Mucosa of stomach (tissue), 1 donor: ENCODE measurements at regions not wholly inside any gene's neighbourhood (a gene's known extent, or its start where the extent isn't known, plus 50 kb on each side); places are given as distances from the start of the nearest gene placed in this dataset.
"Not testable (repeated sequence)": the region's sequence is repeated elsewhere in the genome, so short reads cannot be mapped to it uniquely, and the experiment has no call there.

Source experiments
- H3K27me3 ChIP-seq: one replicate; pipeline ENCODE4 v1.7.0; 2013; ENCODE audit warnings: mild to moderate bottlenecking, low read length; ENCODE audit not compliant: control insufficient read depth, insufficient read depth
- H3K36me3 ChIP-seq: one replicate; pipeline ENCODE4 v1.7.0; 2013; ENCODE audit warnings: low read length; ENCODE audit not compliant: control insufficient read depth, insufficient read depth
- H3K4me1 ChIP-seq: one replicate; pipeline ENCODE4 v1.7.0; 2013; ENCODE audit warnings: mild to moderate bottlenecking, low read length; ENCODE audit not compliant: control insufficient read depth, insufficient read depth
- H3K4me3 ChIP-seq: one replicate; pipeline ENCODE4 v1.7.0; 2013; ENCODE audit warnings: low read length
- H3K9ac ChIP-seq: one replicate; pipeline ENCODE4 v1.7.0; 2013; ENCODE audit warnings: mild to moderate bottlenecking, low read length, moderate library complexity
- H3K9me3 ChIP-seq: one replicate; pipeline ENCODE4 v1.7.0; 2013; ENCODE audit warnings: mild to moderate bottlenecking, low read length, moderate library complexity; ENCODE audit not compliant: control insufficient read depth
- donor health status: Pancreatic carcinoma.

DNA sequence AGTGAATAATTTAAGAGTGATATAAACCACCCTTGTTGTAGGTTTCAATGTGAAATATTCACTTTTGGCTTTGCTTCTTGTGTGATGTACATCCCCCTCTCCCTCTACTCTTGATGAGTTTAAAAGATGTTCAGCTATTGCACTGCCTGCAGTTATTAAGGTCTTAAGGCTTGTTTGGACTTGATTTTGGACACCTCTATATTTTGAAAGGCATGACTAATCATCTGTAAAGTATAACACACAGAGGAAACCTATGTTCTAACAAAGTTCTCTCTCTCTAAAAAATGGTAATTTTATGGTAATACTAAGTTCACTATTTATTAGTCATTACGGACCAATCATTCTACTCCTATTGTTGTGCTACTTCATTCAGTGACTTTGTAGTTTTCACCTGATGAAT is 1719.9 kb downstream of the GRIK2 start:
- H3K27me3 ChIP-seq: no peaks in the 10 kb centered on the region
- H3K9me3 ChIP-seq: no peaks in the 10 kb centered on the region
- no peak overlapping the region for H3K9ac ChIP-seq
- no peaks in the 10 kb centered on the region for H3K4me1 ChIP-seq
- H3K4me3 ChIP-seq: no peak overlapping the region
- H3K36me3 ChIP-seq: no peaks in the 10 kb centered on the region

DNA sequence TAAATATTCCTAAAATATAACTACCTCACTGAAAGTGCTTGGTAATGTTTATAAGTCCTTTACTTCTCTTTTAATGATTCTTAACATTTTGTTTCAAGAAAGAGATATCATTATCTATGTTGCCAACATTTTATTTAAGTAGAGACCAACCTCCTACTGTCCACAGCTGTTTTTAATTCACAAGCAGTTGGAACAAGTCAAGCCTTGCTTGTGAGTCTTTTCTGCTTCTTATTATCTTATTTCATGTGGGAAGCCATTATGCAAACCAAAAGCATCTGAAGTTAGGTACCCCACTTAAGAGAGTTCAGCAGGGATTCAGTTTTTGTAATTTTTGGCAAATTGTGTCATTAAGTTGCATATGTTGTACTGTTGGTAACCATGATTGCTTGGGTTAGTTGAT is 1714.5 kb downstream of the GRIK2 start:
- H3K36me3 ChIP-seq: no peaks in the 10 kb centered on the region
- H3K9me3 ChIP-seq: no peaks in the 10 kb centered on the region
- no peak overlapping the region for H3K4me3 ChIP-seq
- H3K9ac ChIP-seq: no peak overlapping the region
- no peaks in the 10 kb centered on the region for H3K27me3 ChIP-seq
- no peaks in the 10 kb centered on the region for H3K4me1 ChIP-seq

DNA sequence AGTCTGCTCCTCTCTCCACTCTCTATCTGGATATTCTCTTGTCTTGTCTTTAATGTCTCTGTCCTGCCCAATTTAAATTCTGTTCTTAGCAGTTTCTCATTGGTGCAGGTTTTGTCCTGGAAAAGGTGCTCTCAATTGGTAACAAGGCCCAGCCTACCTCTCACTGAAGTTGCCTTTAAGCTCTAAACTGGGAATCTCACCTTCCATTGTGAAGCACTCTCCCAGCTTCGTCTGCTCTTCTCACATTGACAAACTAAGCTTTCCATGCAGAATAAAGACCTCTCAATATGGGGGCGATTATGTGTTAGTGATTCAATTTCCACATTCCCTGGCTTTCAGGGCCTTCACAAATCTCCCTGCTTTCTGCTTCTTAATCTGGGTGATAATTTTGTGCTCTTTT is 1712.2 kb downstream of the GRIK2 start:
- no peaks in the 10 kb centered on the region for H3K36me3 ChIP-seq
- H3K9ac ChIP-seq: no peak overlapping the region
- no peaks in the 10 kb centered on the region for H3K9me3 ChIP-seq
- no peaks in the 10 kb centered on the region for H3K4me1 ChIP-seq
- H3K27me3 ChIP-seq: no peaks in the 10 kb centered on the region
- H3K4me3 ChIP-seq: no peak overlapping the region

DNA sequence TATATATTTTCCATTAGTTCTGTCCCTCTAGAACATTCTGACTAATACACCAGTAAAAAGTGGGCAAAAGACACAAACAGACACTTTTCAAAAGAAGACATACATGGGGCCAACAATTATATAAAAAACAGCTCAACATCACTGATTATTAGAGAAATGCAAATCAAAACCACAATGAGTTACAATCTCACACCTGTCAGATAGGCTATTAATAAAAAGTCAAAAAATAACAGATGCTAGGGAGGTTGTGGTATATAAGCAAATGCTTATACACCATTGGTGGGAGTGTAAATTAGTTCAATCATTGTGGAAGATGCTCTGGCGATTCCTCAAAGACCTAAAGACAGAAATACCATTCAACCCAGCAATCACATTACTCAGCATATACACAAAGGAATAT is 1707.8 kb downstream of the GRIK2 start:
- no peaks in the 10 kb centered on the region for H3K36me3 ChIP-seq
- H3K4me1 ChIP-seq: no peaks in the 10 kb centered on the region

DNA sequence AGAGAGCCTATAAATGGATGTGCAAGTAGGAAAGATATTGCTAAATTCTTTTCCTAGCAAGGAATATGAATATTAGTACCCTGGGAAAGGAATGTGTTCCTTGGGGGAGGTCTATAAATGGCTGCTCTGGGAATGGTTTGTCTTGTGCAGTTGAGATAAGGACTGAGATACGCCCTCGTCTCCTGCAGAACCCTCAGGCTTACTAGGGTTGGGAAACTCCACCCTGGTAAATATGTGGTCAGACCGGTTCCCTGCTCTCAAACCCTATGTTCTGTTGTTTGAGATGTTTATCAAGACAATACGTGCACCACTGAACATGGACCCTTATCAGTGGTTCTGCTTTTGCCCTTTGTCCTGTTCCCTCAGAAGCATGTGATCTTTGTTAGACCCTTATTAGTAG is 1698.9 kb downstream of the GRIK2 start:
- not testable (repeated sequence) for H3K36me3 ChIP-seq, H3K4me1 ChIP-seq, H3K9me3 ChIP-seq, H3K27me3 ChIP-seq, H3K4me3 ChIP-seq, H3K9ac ChIP-seq

More for the DNA sequence above, 1707.8 kb downstream of the GRIK2 start:
- no peaks in the 10 kb centered on the region for H3K9me3 ChIP-seq
- no peak overlapping the region for H3K9ac ChIP-seq
- H3K4me3 ChIP-seq: no peak overlapping the region
- H3K27me3 ChIP-seq: no peaks in the 10 kb centered on the region

DNA sequence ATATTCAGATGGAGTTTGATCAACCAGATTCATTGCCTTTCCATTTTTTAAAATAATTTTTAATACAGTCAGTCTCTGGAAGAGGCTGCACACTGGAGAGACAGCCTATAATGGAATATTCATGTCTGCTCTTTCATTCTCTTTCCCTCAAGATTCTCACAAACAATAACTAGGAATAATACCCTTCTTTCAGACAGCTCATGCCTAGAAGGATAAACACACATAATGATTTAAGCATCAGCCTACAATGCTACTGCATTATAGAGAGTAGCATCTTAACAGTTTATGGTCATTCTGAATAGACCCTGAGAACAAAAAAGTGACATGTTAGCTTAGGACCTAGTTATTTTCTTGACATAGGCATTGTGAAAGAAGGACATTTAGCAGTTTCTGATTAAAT is 1692.3 kb downstream of the GRIK2 start:
- no peaks in the 10 kb centered on the region for H3K27me3 ChIP-seq
- H3K36me3 ChIP-seq: no peaks in the 10 kb centered on the region
- H3K4me3 ChIP-seq: no peak overlapping the region
- H3K9me3 ChIP-seq: no peaks in the 10 kb centered on the region
- no peak overlapping the region for H3K9ac ChIP-seq
- no peaks in the 10 kb centered on the region for H3K4me1 ChIP-seq

DNA sequence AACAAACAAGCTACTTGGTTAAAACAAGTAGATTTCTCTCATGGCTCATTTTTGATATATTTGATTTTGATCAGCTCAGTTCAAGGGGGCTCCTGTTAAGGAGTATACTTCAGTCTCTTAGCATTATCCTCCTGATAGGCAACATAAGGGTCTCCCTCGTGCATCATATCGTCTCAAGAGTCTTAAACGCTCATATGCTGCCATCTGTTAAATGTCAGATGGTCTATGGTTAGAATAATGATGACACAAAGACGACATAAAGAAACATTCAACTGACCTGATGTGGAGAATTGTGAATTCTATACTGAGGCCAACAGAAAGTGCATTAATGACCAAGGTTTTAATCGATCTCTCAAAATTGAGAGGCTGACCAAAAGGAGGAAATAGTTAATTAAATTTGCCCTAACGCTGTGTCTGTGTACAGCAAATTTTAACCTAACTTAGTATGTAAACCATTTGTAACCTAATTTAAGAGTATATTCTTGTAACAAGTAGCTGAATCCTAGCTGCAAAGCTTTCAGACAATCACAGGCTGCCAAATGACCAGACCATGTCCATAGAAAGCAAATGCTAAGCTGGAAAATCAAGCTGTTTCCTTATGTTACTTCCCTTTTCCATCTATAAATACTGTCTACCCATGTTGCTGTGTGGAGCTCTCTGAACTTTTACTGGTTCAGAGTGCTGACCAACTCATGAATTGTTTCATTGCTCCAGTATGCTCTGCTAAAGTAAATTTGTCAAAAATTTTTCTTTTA is 1688.5 kb downstream of the GRIK2 start:
- Histone ChIP-seq H3K4me1 (no peaks in the 10 kb centered on the region), H3K4me3 (no peak overlapping the region), H3K27me3 (no peaks in the 10 kb centered on the region), H3K36me3 (no peaks in the 10 kb centered on the region), H3K9ac (no peak overlapping the region), H3K9me3 (no peaks in the 10 kb centered on the region)

DNA sequence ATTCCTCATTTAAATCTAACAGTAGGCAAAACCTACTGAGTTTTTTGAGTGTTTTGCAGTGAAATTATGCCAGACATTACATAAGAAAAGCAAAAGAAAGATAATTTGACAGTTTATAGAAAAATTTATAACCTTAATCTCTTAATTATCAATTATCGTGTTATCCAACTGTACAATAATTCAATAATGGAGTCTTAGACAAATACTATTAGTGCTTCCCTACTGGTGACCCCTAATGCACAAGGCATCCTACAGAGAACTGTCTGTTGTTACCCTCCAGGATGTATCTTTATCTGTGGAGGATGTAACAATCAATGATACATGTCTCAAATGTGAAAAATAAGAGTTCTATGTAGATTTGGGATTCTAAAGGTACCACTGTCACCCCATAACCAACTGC is 1687.6 kb downstream of the GRIK2 start:
- no peak overlapping the region for H3K4me3 ChIP-seq
- H3K9ac ChIP-seq: no peak overlapping the region
- no peaks in the 10 kb centered on the region for H3K27me3 ChIP-seq
- no peaks in the 10 kb centered on the region for H3K36me3 ChIP-seq
- no peaks in the 10 kb centered on the region for H3K9me3 ChIP-seq
- no peaks in the 10 kb centered on the region for H3K4me1 ChIP-seq

DNA sequence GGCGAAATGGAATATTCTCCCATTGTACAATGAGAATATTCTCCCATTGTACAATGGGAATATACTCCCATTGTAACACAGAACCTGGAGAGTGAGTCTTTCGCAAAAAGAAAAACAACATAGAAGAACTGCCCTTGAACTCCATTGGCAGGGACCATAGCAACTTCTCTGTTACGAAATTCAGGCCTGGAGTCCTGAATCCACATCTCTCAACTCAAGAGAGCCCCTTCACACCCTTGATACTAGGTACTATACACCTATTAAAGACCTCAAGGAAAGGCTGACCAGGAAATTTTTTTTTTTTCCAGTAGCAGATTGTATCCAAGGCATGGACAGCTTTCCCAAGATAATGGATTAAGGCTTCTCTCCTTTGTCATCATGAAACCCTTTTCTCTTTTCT is 1687.0 kb downstream of the GRIK2 start:
- Histone ChIP-seq H3K27me3 (no peaks in the 10 kb centered on the region), H3K36me3 (no peaks in the 10 kb centered on the region), H3K4me1 (no peaks in the 10 kb centered on the region), H3K9me3 (no peaks in the 10 kb centered on the region), H3K9ac (no peak overlapping the region), H3K4me3 (no peak overlapping the region)

DNA sequence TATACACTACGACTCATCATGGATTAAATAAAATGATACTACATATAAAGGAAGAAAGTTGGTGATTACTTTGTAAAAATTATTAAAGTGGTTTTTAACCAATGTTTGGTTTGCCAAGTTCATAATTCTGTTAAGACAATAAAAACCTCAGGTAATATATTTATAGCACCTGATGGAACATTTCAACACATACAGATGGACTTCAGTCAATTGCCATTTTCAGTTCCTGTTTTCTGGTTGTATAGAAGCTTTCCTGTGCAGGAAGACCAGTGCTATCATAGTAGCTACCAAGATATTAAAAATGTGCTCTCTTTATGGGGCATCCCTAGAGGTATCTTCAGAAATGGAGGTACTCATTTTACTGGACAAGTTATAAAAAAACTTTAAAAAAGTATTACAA is 1686.4 kb downstream of the GRIK2 start:
- Histone ChIP-seq H3K9ac (no peak overlapping the region), H3K9me3 (no peaks in the 10 kb centered on the region), H3K36me3 (no peaks in the 10 kb centered on the region), H3K4me1 (no peaks in the 10 kb centered on the region), H3K27me3 (no peaks in the 10 kb centered on the region), H3K4me3 (no peak overlapping the region)

DNA sequence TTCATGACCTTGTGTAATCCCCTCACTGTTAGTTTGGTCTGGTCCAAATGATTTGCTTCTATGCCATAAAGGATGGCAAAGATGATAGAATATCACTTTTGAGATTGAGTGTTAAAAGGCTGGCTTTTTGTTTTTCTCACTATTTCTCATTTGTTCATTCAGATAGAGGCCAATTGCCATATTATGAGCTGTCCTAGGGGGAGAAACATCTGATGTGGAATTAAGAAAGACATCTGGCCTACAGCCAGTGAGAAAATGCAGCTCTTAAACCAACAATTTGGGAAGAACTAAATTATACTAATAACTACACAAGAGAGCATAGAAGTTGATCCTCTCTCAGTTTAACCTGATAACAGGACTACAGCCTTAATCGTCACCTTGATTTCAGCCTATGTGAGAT is 1668.6 kb downstream of the GRIK2 start:
- no peak overlapping the region for H3K9ac ChIP-seq
- H3K27me3 ChIP-seq: no peaks in the 10 kb centered on the region
- H3K36me3 ChIP-seq: no peaks in the 10 kb centered on the region
- no peaks in the 10 kb centered on the region for H3K9me3 ChIP-seq
- H3K4me3 ChIP-seq: no peak overlapping the region
- no peaks in the 10 kb centered on the region for H3K4me1 ChIP-seq

DNA sequence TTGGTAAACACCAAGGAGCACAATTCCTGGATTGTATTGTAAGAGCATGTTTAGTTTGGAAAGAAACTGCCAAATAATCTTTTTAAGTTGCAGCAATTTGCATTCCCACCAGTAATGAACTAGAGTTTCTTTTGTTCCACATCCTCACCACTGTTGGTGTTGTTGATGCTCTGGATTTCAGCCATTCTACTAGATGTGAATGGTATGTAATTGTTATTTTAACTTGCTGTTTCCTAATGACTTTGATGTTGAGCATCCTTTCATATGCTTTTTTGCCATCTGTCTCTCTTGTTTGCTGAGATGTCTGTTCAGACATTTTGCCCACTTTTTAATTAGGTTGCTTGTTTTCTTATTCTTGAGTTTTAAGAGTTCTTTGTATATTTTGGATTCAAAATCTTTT is 1654.1 kb downstream of the GRIK2 start:
- H3K36me3 ChIP-seq: no peaks in the 10 kb centered on the region
- no peaks in the 10 kb centered on the region for H3K27me3 ChIP-seq
- H3K9ac ChIP-seq: no peak overlapping the region
- no peak overlapping the region for H3K4me3 ChIP-seq
- no peaks in the 10 kb centered on the region for H3K4me1 ChIP-seq
- no peaks in the 10 kb centered on the region for H3K9me3 ChIP-seq

DNA sequence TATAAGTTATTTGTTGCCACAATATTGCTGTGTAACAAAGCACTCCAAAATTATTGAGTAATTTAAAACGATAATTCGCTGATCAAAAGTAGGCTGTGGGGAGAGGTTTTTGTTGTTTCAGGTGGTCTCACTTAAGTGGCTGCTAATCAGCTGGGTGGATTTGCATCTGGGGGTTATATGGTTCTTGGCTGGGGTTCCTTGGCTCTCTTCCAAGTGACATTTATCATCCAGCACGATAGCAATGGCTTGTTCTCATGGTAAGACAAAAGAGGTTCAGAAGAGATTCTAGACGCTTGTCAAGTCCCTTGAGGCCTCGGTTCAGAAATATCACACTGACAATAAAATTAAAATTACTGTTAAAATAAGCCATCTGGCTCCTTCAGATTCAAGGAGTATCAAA is 1648.8 kb downstream of the GRIK2 start:
- no peak overlapping the region for H3K9ac ChIP-seq
- H3K4me3 ChIP-seq: no peak overlapping the region
- no peaks in the 10 kb centered on the region for H3K36me3 ChIP-seq
- no peaks in the 10 kb centered on the region for H3K4me1 ChIP-seq
- H3K27me3 ChIP-seq: no peaks in the 10 kb centered on the region
- H3K9me3 ChIP-seq: no peaks in the 10 kb centered on the region
